Activated CD4-positive, alpha-beta T cell treated with anti-CD3 and anti-CD28 coated beads for 24 hours (primary cell): ENCODE measurements at regions not wholly inside any gene's neighbourhood (a gene's known extent, or its start where the extent isn't known, plus 50 kb on each side); places are given as distances from the start of the nearest gene placed in this dataset.
"Not testable (repeated sequence)": the region's sequence is repeated elsewhere in the genome, so short reads cannot be mapped to it uniquely, and the experiment has no call there.

ENCODE experiments used
- DNase-seq, 2 donors: peaks; one replicate each; pipeline ENCODE4 v3.0.0-alpha.2; 2020; ENCODE audit warnings: low read depth in 2 of 2

- DNase-seq, result no peak
Measured at GRCh38 chr5:109989994-109990722, 300.4 kb downstream of the MAN2A1 start.

GRCh38 chr5:109990723-109991359 is 301.1 kb downstream of the MAN2A1 start:
- no peak for DNase-seq

GRCh38 chr5:109992264-109992915 is 302.7 kb downstream of the MAN2A1 start:
- DNase-seq, result no peak

GRCh38 chr5:109994135-109994534 is 304.4 kb downstream of the MAN2A1 start:
- DNase-seq, result no peak

DNA sequence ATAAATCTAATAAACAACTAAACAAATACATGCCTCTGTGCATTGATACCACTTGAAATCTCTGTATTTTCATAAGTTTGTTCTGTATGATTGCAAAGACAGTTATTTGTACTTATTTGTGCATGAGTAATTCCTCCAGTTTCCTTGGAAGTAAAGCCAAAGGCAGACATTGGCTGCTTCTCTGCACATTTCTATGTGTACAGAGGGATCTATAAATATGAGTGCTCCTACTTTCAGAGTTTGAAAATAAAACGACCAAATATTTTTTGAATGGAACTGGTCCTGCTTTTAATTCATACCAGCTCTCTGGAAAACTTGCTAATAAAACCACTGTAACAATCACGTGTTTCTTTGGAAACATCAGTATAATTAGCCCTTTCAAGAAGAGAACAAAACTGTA is 306.5 kb downstream of the MAN2A1 start:
- DNase-seq, result no peak

GRCh38 chr5:109997161-109997560 is 307.4 kb downstream of the MAN2A1 start:
- DNase-seq, result no peak

GRCh38 chr5:109998208-109998607 is 308.5 kb downstream of the MAN2A1 start:
- DNase-seq, result no peak

- DNase-seq, result no peak
Measured at GRCh38 chr5:109998726-109999125, 309.0 kb downstream of the MAN2A1 start.

DNA sequence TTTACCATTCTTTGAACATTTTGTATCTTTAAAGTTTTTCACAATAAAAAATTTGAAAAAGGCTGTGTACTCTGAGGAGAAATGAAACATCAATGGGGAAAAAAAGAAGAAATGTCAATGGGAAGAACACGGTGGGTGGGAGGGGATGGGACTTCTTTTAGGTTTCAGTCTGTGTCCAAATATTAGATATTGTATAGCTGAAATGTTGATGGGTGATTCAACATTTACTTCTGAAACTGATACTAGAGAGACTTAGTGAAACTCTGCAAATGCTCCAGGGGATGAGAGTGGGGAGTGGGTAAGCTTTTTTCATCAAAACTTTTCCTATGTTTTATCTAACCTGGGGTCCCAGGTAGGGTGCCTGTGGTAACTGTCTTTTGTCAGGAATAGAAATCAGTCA is 311.9 kb downstream of the MAN2A1 start:
- DNase-seq, result no peak

- DNase-seq, result no peak
Measured at GRCh38 chr5:110002652-110003051, 312.9 kb downstream of the MAN2A1 start.

DNA sequence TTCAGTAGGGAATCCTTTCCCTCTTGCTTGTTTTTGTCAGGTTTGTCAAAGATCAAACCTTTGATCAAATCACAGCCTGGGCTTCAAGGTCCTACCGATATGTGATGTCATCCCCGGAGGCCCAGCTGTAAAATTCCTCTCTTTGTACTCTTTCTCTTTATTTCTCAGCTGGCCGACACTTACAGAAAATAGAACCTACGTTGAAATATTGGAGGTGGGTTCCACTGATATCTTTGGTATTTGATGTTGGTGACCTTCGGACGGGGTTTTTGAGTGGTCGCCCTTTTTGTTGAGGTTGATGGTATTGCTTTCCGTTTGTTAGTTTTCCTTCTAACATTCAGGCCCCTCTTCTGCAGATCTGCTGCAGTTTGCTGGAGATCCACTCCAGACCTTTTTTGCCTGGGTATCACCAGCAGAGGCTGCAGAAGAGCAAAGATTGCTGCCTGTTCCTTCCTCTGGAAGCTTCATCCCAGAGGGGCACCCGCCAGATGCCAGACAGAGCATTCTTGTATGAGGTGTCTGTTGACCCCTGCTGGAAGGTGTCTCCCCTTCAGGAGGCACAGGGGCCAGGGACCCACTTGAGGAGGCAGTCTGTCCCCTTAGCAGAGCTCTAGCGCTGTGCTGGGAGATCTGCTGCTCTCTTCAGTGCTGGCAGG is 316.3 kb downstream of the MAN2A1 start:
- DNase-seq, result not testable (repeated sequence)

GRCh38 chr5:110007101-110007500 is 317.4 kb downstream of the MAN2A1 start:
- DNase-seq, result no peak

GRCh38 chr5:110008131-110008530 is 318.4 kb downstream of the MAN2A1 start:
- no peak for DNase-seq

DNA sequence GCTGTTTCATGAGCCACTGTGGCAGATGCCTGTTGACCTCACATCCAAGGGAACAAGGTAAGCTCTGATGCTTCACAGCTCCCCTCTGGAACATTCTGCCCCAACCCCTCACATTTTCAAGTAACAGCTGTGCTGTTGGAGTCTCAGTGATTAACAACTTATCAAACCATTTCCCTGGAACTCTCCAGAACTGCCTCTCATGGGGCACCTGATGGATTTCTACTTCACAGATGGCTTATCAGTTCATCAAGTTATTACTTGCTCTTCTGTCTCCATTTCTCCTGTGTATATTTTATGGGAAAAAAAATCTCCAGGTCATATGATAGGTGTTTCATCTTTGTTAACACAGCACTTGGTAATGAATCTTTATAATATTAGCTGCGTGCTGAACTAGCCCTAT is 322.4 kb downstream of the MAN2A1 start:
- DNase-seq, result no peak

- no peak for DNase-seq
Measured at GRCh38 chr5:110013017-110013416, 323.3 kb downstream of the MAN2A1 start.

DNA sequence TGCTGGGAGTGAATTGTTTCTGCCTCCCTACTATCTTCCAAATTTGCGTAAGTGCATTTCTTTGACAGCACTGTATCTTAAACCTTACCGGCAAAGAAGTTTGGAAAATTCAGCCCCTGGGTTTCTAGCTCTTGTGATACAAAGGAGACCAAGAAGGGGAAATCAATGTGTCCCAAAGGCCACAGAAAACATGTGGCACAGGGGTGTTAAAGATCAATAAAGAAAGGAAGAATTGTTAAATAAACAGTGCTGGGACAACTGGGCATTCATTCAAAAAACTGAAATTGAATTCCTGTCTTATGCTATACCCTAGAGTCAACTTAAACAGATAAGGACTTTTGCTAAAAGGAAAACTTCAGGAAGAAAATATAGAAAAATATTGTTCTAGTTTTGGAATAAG is 328.1 kb downstream of the MAN2A1 start:
- DNase-seq, result no peak

- no peak for DNase-seq
Measured at GRCh38 chr5:110018509-110018908, 328.8 kb downstream of the MAN2A1 start.

- no peak for DNase-seq
Measured at GRCh38 chr5:110019119-110019518, 329.4 kb downstream of the MAN2A1 start.

- no peak for DNase-seq
Measured at GRCh38 chr5:110019780-110020179, 330.1 kb downstream of the MAN2A1 start.

DNA sequence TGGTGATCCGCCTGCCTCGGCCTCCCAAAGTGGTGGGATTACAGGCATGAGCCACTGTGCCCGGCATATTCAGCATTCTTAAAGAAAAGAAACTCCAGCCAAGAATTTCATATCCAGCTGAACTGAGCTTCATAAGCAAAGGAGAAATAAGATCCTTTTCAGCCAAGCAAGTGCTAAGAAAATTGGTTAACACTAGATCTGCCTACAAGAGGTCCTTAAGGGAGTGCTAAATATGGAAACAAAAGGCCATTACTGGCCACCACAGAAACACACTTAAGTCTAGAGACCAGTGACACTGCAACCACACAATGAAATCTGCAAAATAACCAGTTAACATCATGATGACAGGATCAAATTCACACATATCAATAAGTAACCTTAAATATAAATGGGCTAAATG is 331.5 kb downstream of the MAN2A1 start:
- no peak for DNase-seq

- no peak for DNase-seq
Measured at GRCh38 chr5:110025160-110025559, 335.4 kb downstream of the MAN2A1 start.

DNA sequence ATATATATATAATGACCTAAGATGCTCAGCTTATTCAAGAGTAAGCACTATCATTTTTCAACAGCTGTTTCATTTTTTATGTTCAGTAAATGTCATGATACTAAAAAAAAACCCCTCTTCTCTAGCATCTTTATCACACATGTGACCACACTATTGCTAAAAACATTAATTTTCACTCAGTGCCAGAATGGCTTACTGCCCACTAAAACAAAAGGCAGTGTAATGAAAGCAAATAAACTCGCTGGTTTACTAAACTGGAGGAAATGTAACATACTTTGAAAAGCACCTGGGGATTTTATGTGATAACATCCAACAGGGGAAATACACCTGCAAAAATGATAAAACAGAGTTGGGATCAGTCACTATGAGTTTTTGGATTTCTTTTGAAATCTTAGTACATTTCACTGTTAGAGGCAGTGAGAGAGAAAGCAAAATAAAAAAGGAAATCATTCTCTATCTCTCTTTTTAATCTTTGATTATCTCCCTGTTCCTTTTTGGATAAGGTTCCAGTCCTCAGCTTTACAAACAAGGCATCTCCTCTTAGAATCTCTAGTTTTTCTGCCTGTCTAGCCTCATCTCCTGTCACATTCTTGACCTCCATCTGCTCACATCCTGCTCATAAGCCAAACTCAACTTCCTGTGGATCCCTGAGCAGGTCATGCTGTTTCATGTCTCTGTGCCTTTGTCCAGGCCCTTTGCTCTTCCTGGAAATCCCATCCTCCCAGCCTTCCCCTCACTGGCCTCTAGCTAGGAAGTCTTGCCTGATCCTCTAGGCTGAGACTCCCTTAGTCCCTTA is 338.0 kb downstream of the MAN2A1 start:
- DNase-seq, result no peak
